Activated T-cell treated with anti-CD3 and anti-CD28 coated beads, Interleukin-2, amount 50 U/mL, for 1 hour (primary cell): ENCODE measurements at regions not wholly inside any gene's neighbourhood (a gene's known extent, or its start where the extent isn't known, plus 50 kb on each side); places are given as distances from the start of the nearest gene placed in this dataset.

Experiments
- DNase-seq: peaks from one replicate; pipeline ENCODE4 v3.0.0-alpha.2; 2020

GRCh38 chr9:3732077-3733038, 206.6 kb upstream of the RFX3 start:
- DNase-seq = peak; percentile 17

GRCh38 chr9:3730511-3730922, 204.7 kb upstream of the RFX3 start:
- no peak for DNase-seq

DNA sequence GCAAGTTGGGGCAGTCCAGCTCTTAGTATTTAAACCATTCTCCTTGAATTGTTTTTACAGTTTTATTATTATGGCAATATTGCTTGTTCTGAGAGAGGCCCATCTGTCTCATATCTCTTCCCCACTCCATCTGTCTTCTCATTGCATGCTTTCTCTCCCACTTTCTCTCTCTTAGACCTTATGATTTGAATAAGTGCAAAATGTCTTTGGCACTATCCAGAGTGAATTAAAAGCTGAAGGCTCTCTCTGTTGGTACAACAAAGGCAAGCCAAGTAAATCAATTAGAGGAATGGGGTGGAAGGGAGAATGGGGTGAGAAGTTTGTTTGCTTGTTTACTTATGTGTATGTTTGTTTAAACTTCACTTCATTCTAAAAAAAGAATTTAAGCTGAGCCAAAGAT, 195.3 kb upstream of the RFX3 start:
- no peak for DNase-seq

DNA sequence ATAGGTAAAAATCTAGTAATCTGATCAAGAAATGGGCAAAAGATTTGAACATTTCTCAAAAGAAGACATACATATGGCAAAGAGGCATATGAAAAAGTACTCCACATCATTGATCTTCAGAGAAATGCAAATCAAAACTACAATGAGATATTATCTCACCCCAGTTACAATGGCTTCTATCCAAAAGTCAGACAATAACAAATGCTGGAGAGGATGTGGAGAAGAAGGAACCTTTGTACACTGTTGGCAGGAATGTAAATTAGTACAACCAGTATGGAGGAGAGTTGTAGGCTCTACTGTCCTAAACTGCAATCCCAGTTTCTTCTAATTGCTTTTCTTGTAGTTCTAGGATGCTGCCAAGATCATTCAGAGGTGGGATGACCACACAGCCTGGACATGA, 193.5 kb upstream of the RFX3 start:
- DNase-seq = no peak

- DNase-seq = no peak
Measured at GRCh38 chr9:3716415-3716814, 190.6 kb upstream of the RFX3 start.

- no peak for DNase-seq
Measured at GRCh38 chr9:3708751-3709150, 182.9 kb upstream of the RFX3 start.

GRCh38 chr9:3704890-3705289, 179.1 kb upstream of the RFX3 start:
- DNase-seq = no peak

GRCh38 chr9:3700772-3701171, 175.0 kb upstream of the RFX3 start:
- DNase-seq = no peak

DNA sequence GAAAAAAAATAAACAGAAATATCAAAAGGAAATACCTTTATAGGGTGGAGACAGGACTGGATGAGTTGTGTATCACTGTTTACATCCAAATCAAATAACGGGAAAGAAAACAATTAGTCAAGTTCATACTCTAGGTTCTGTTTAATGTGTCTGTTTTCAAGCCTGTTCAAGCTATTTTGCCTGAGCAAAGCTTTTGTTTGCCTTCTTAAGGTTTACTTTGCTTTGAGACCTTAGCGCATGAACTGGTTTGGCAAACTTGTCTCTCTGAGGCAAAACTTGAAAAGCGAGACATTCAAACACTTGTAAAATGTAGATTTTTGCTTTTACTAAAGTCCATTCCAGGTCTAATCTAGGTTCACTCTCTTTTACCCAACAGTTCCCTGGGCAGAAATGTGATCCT, 174.1 kb upstream of the RFX3 start:
- DNase-seq = no peak

- DNase-seq = no peak
Measured at GRCh38 chr9:3698531-3698930, 172.7 kb upstream of the RFX3 start.

DNA sequence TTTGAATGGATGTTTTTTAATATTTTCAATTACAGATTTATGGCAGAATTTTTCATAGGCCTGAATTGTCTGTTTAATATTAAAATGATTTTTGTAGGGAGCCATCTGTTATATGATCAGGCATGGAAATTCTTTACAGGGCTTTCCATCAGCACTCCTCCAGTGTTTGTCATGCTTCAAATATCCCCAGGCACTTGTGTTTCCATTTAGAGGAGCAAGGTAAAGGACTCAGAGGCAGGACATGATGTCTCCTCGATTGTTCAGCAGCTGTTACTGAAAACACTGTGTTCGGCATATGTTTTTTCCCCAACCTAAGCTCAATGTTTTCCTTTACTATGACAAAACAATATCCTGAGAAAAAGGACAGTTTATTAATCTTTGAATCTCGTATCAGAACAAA, 172.3 kb upstream of the RFX3 start:
- DNase-seq = no peak

DNA sequence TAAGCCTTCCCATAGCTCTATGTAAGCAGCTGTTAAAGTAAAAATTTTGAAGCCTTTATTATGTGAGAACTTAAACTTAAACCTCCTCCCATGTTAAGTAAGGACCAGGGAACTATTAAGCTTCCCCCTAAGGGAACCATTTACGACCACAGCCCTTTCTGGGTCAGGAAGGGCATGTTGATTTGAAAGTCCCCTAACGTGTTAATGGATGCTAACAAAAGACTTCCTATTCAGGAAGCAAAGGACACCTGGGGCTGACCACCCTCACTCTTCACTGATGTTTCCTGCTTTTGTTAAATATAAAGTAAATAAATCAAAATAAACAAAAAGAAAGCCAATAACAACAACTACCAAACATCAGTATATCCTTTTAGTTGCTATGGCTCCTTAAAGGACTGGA, 170.6 kb upstream of the RFX3 start:
- DNase-seq = no peak

DNA sequence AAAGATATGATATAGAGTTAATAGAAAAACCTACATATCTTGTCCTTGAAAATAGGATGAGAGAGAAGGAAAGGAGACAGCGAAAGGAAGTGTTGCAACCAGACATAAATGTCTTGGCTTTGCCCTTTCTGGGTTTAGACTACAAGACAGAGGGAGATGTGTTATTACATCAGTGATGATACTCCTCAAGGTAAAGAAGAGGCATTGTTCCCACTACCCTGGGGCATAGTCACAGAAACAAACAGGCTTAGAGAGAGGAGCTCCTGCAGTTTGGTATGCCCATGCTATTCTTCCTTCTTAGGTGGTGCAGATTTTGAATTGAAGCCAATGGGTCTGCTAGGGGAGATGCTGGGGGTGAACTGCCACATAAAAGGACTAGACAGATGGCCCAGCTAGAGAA, 166.8 kb upstream of the RFX3 start:
- no peak for DNase-seq

DNA sequence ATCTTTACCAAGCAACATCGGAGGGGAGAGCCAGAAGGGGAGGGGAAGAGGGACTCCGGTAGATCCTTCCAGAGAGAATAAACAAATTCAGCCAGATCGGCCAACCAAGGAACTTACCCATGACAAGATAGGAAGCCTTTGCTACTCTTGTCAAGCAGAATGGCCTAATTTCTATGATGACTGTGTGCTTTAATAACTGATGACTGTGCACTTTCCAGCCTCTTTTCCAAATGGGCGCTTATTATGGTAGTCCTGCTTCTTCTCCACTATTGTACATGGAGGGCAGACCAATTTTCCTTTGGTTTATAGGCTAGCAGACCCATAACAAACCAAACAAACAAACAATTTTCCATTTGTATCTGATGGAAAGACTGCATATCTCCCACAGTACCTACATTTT, 163.8 kb upstream of the RFX3 start:
- DNase-seq = no peak

DNA sequence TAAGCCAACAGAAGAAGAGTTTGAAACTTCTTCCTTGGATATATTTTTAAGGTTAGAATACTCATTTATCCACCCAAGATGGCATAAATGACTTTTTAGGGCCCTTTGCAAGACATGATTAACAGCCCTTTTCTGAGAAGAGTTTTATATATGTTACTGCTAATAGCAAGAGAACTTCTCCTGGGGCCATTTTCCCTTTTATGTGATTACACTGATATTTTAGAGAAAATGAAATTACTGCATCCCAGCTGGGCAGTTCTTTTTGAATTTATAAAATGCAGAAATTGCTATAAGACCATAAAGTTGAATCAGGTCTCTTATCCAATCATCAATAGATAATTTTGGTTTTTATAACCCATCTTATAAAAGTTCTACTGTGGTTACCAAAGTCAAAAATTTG, 161.3 kb upstream of the RFX3 start:
- no peak for DNase-seq

DNA sequence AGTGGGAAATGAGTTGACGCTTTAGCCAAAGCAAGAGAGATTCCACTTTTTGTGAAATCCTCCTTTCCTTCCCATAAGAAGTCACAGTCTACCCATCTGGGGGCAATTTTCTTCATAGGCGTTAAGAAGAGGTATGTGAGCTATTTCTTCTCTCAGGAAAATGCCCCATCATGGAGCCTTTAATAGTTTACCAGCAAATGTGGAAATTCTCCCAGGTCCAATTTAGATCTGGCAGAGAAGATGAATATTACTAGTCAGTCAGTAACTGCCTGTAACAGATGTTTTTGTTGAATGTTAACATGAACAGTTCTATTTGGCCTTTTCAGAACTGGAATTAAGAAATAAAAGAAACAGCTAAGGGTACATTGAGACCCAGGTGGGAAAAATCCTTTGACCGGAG, 156.4 kb upstream of the RFX3 start:
- DNase-seq = no peak

DNA sequence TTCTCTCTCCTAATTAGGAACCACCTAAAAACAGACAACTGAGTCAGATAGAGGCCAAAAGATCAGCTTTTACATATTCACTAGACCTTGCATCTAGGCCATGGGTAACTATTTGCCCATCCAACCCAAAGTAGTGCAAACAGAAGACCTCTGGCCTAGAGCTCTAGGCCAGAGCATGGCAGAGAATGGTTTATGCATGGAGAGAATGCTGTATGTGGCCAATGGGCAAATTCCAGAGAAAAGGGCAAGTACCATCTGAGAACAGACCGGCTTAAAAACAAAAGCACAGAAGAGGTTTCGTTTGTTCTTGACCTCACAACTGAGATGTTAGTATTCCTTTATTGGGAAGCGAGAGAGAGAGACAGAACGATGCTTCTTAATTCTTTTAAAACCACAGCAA, 151.7 kb upstream of the RFX3 start:
- DNase-seq = no peak

DNA sequence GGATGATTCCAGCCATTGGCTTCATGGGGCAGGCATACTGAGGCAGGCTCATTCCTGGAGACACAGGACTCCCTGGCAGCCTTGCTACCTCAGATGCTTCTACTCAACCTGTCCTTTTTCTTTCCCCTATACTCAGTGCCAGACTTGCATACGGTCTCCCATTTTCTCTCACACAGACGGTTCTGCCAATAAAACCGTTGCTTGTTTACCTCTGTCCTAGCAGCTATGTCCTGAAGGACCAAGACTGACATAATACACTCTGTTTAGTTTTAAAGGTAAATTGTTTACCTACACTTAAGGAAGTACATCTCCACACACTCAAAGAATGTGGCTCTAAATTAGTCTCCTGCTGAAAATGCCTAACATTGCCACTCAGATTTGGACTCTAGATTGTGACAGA, 151.0 kb upstream of the RFX3 start:
- DNase-seq = no peak

DNA sequence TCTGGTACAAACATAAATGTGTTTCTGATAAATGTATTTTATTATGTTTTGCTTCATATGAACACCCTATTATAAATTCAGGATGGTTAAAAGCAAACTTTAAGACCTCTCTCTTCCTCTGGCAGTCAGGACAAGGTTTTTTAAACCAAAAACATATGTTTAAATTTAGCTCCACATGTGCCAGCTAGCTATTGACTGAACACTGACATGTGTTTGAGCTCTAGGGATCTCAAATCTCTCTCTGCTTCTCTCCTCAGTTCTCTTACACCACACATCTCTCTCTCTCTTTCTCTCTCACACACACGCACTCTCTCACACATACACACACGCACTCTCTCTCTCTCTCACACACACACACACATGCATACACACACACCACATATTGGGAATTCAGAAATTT, 150.1 kb upstream of the RFX3 start:
- DNase-seq = no peak

DNA sequence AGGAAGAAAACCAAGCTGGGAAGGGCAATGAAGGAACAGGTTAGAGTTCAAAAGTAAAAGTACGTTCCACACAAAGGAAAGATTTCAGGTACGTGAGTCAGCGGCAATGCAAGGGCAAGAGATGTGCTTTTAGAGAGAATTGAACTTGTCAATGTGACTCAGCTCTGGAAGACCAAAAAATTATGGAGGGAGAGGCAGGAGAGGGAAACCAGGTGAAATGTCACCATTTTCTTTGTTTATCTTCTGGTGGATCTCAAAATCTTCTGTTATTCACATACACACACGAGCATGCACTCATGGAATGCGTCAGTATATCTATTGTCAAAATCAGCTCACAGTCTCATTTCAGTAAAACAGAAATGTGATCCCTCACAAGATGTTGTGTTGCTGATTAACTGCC, 148.8 kb upstream of the RFX3 start:
- no peak for DNase-seq

- DNase-seq = no peak
Measured at GRCh38 chr9:3672399-3672798, 146.6 kb upstream of the RFX3 start.

DNA sequence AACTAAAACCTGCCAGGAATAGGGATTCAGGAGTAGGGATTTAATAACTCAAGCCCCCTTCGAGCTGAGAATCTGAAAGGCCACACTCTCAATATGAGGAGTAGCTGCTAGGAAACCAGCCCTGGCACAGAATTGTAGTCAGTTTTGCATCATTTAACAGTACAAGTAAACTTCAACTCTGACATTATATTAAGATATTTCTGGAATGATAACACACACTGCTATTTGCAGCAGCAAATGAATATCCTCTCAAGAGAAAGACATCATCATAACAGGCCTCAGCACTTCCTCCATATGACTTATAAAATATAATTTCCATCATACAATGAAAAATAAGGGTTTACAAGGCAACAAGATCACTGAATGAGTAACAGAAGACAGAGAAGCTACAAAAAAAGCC, 138.2 kb upstream of the RFX3 start:
- DNase-seq = no peak

DNA sequence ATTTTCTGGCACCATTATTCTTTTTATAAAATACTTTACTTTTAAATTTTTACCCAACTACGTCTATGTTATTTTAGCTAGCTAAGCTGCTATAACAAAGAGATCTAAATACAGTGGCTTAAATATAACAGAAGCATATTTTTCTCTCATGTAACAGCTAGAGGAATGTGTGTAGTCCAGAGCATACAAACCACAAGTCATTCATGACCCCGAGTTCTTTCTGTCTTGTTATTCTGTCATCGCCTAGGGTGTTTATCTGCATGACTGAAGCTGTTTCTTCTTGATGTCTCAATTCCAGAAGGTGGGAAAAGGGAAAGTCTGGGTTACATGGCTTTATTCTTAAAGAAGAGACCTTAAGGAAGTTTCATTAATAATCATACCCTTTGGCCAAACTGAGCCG, 136.9 kb upstream of the RFX3 start:
- DNase-seq = no peak

- DNase-seq = no peak
Measured at GRCh38 chr9:3660936-3661335, 135.1 kb upstream of the RFX3 start.

DNA sequence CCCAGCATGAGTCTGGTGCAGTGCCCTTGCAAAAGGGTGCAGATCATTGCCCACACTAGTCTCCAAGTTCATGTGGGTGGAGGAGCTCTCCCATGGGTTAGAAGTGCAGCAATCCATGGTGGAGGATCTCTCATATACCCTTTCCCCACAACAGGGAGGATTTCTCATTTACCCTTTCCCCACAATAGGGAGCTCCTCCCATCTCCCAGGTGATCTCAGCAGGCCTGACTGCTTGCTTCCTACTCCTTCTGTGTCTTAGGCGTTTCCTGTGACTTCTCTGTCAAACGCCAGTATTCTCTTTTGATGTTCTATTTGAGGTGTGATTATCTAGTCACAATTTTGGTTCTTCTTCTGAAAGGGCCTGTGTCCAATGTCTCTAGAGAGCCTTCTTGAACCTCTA, 133.8 kb upstream of the RFX3 start:
- no peak for DNase-seq
